Fibroblast of pulmonary artery (primary cell): ENCODE measurements at regions not wholly inside any gene's neighbourhood (a gene's known extent, or its start where the extent isn't known, plus 50 kb on each side); places are given as distances from the start of the nearest gene placed in this dataset.

Experiments used
- DNase-seq: peaks from one replicate; pipeline ENCODE4 v3.0.0-alpha.2; 2010; ENCODE audit warnings: low read depth
- H3K4me3 ChIP-seq: replicated peaks from 2 replicates; pipeline ENCODE4 v1.5.1; 2011; ENCODE audit warnings: low read depth, mild to moderate bottlenecking, control low read depth, low read length, moderate library complexity
- CTCF ChIP-seq: IDR thresholded peaks from 2 replicates; pipeline ENCODE4 v1.5.1; 2011; ENCODE audit warnings: mild to moderate bottlenecking, control low read depth, low read length, inconsistent platforms; ENCODE audit errors: missing control alignments

GRCh38 chr1:18552631-18553030, 71.9 kb downstream of the KLHDC7A start:
- no peak for DNase-seq
- no peak overlapping the region for H3K4me3 ChIP-seq
- no peak for TF ChIP-seq CTCF

DNA sequence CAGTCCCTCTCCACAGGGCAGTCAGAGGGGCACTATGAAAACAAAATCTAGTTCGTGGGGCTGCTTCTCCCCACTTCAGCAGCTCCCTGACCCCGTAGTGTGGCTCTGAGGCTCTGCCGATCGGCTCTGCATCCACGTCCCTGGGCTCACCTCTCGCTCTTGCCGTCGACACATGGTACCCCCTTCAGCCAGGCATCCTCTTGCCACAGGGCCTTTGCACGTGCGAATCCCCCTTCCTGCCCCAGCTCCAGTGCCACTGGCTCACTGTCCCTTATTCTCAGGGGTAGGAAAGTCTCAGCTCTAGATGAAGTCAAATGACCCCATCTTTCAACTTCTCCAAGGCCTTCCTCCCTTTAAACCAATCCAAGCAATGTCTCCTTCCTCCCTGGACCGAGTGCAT, 72.7 kb downstream of the KLHDC7A start:
- DNase-seq = no peak
- no peak for TF ChIP-seq CTCF
- H3K4me3 ChIP-seq = no peak overlapping the region

DNA sequence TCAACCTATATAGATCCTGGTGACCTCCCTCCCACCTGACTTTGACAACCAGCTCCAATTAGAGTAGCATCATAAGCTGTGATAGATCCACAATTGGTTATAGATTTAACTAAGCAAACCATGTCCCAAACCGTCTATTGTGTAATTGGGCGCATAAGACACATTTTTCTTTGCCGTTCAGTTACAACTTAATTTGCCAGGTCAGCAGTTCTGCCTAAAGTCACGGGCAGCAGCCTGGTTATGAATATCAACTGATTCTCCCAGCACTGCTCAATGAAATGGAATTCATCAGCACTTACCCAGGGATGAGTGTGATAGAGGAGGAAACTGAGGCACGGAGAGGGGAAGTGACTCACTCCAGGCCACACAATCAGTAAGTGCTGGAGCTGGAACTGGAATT, 73.4 kb downstream of the KLHDC7A start:
- DNase-seq = no peak
- no peak overlapping the region for H3K4me3 ChIP-seq
- TF ChIP-seq CTCF = no peak

GRCh38 chr1:18554597-18554996, 73.9 kb downstream of the KLHDC7A start:
- no peak for DNase-seq
- H3K4me3 ChIP-seq = no peak overlapping the region
- TF ChIP-seq CTCF = no peak

DNA sequence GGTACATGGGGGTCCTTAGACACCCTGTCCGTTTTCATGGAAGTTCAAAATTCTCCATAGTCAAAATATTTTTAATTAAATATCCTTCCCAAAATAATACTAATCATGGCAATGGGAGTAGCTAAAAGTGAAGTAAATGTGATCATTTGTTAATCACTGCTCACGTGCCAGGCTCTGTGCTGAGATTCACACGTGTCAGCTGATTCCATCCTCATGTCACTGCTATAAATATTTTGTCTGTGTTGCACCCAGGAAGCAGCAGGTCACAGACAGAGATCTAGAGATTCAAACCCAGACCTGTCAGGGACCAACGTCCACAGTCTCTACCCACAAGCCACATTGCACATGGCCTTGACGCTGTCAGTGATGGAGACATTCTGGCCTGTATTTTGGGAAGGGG, 74.3 kb downstream of the KLHDC7A start:
- no peak overlapping the region for H3K4me3 ChIP-seq
- no peak for DNase-seq
- TF ChIP-seq CTCF = no peak

- peak; percentile 47 for TF ChIP-seq CTCF
- no peak overlapping the region for H3K4me3 ChIP-seq
- DNase-seq = peak; percentile 29
Measured at GRCh38 chr1:18556364-18556763, 74.3 kb upstream of the PAX7 start.

DNA sequence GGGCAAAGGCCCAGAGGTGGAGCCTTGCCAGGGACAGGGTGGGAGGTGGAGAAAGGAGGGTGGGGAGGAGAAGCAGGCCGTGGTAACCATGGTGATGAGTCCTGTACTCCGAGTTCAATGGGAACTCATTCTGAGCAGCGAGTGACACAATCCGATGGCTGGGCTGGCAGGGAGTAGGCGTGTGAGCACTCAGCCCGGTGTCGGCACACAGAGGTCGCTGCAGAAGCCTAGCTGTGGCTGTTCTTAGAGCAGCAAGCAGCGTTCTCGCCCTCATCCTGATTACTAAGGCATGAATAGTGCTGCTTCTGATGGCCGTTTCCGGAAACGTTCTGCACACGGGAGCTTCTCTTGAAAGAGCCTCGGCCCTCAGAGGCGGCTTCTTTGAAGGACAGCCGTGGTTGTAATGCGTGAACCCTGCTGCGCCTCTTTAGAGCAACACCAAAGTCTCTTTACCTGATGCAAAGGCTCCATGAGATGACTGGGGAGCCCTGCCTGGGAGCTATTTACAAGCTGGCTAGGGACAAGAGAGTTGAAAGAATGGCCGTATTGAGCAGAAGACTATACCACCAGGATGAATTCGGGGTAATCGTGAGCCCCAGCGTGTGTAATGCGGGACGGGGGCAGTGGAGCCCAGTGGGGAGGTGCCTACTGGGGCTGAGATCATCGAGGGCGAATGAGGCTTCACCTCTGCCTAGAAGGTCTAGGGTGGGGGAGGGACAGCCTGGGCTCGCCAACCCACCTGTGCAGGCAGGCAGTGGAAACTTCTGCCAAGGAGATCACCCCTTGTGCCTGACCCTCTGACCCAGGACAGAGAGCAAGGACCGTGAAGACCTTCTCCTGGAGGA, 72.8 kb upstream of the PAX7 start:
- TF ChIP-seq CTCF = no peak
- no peak for DNase-seq
- no peak overlapping the region for H3K4me3 ChIP-seq
